Loucy (cell line): ENCODE measurements at regions not wholly inside any gene's neighbourhood (a gene's known extent, or its start where the extent isn't known, plus 50 kb on each side); places are given as distances from the start of the nearest gene placed in this dataset.
A peak's percentile ranks its signal among the peaks of the same experiment; 100 is the strongest.

Experiments
- H2AFZ ChIP-seq: fragments of 200-600 bp; sonication (generic); 2 replicates; pipeline ENCODE4 v1.6.0; 2016; ENCODE audit warnings: antibody characterized with exemption, mild to moderate bottlenecking, low read length, moderate library complexity
- H3F3A ChIP-seq: fragments of 200-600 bp; 2 replicates; pipeline ENCODE4 v1.6.0; 2016; ENCODE audit warnings: antibody characterized with exemption, low read depth, mild to moderate bottlenecking
- H3K27me3 ChIP-seq: fragments of 200-600 bp; sonication (generic); 2 replicates; pipeline ENCODE4 v1.6.1; 2014; ENCODE audit warnings: low read length, mild to moderate bottlenecking; ENCODE audit not compliant: insufficient read depth, poor library complexity, severe bottlenecking
- H3K36me3 ChIP-seq: fragments of 200-600 bp; sonication (generic); 2 replicates; pipeline ENCODE4 v1.6.1; 2016; ENCODE audit warnings: low read length; ENCODE audit not compliant: insufficient read depth
- H3K4me1 ChIP-seq: fragments of 200-600 bp; sonication (generic); 2 replicates; pipeline ENCODE4 v1.5.1; 2014; ENCODE audit warnings: low read length, mild to moderate bottlenecking; ENCODE audit not compliant: insufficient read depth, poor library complexity, severe bottlenecking
- H3K4me2 ChIP-seq: fragments of 200-600 bp; sonication (generic); 2 replicates; pipeline ENCODE4 v1.6.0; 2014; ENCODE audit warnings: antibody characterized with exemption, low read length, low read depth, mild to moderate bottlenecking; ENCODE audit not compliant: poor library complexity, severe bottlenecking
- H3K4me3 ChIP-seq: fragments of 200-600 bp; sonication (generic); 2 replicates; pipeline ENCODE4 v1.5.1; 2014; ENCODE audit warnings: low read length, mild to moderate bottlenecking, mixed read lengths; ENCODE audit not compliant: poor library complexity, severe bottlenecking
- H3K79me2 ChIP-seq: fragments of 200-600 bp; sonication (generic); 2 replicates; pipeline ENCODE4 v1.6.1; 2014; ENCODE audit warnings: low read length; ENCODE audit not compliant: insufficient read depth
- H3K9ac ChIP-seq: fragments of 200-600 bp; sonication (generic); 2 replicates; pipeline ENCODE4 v1.6.0; 2014; ENCODE audit warnings: mild to moderate bottlenecking, low read depth, low read length, moderate library complexity; ENCODE audit not compliant: poor library complexity, severe bottlenecking
- H3K9me2 ChIP-seq: fragments of 200-600 bp; sonication (generic); replicated peaks from 2 replicates; pipeline ENCODE4 v1.6.1; 2016; ENCODE audit warnings: low read depth, low read length, mixed read lengths
- H3K9me3 ChIP-seq: fragments of 200-600 bp; sonication (generic); 2 replicates; pipeline ENCODE4 v1.6.1; 2014; ENCODE audit warnings: mild to moderate bottlenecking, antibody characterized with exemption, low read length, low read depth; ENCODE audit not compliant: insufficient read depth
- H4K20me1 ChIP-seq: fragments of 200-600 bp; sonication (generic); 2 replicates; pipeline ENCODE4 v1.6.0; 2014; ENCODE audit warnings: antibody characterized with exemption, low read length, mild to moderate bottlenecking; ENCODE audit not compliant: insufficient read depth, poor library complexity, severe bottlenecking
- EZH2phosphoT487 ChIP-seq: fragments of 200-600 bp; IDR thresholded peaks from 2 replicates; pipeline ENCODE4 v1.6.1; 2018; ENCODE audit warnings: antibody characterized with exemption, mild to moderate bottlenecking, moderate library complexity, borderline replicate concordance
- TF ChIP-seq, protein P1 (sequence below): fragments of 200-600 bp; sonication (generic); conservative IDR thresholded peaks from 2 replicates; pipeline ENCODE4 v1.5.1; 2014; ENCODE audit warnings: mild to moderate bottlenecking, antibody characterized with exemption, low read length

DNA sequence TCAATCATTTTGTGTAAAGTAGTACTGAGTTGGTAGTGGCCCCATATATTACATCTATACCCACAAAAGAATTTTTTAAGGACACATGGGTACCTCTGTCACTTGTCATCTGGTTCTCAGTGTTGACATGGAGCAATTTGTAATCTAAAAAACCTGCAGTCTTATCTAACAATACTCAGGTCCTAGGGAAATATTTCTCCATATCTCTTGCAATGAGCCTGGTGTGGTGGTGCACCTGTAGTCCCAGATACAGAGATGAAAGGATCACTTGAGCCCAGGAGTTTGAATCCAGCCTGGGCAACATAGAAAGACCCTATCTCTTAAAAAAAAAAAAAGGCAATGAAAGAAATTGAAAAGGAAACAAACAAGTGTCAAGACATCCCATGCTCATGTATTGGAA, 70.7 kb upstream of the ZNF30 start:
- H3K9me2 ChIP-seq = no peaks in the 10 kb centered on the region
- H4K20me1 ChIP-seq = no peaks in the 10 kb centered on the region
- peak overlapping the region; percentile 1 for H3K4me2 ChIP-seq
- H3K4me1 ChIP-seq = peaks cover 5% of the 10 kb centered on the region
- no peaks in the 10 kb centered on the region for H3F3A ChIP-seq
- no peak overlapping the region for H3K9ac ChIP-seq
- TF ChIP-seq EZH2phosphoT487 = no peak
- TF ChIP-seq, protein P1, sequence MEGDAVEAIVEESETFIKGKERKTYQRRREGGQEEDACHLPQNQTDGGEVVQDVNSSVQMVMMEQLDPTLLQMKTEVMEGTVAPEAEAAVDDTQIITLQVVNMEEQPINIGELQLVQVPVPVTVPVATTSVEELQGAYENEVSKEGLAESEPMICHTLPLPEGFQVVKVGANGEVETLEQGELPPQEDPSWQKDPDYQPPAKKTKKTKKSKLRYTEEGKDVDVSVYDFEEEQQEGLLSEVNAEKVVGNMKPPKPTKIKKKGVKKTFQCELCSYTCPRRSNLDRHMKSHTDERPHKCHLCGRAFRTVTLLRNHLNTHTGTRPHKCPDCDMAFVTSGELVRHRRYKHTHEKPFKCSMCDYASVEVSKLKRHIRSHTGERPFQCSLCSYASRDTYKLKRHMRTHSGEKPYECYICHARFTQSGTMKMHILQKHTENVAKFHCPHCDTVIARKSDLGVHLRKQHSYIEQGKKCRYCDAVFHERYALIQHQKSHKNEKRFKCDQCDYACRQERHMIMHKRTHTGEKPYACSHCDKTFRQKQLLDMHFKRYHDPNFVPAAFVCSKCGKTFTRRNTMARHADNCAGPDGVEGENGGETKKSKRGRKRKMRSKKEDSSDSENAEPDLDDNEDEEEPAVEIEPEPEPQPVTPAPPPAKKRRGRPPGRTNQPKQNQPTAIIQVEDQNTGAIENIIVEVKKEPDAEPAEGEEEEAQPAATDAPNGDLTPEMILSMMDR = no peak
- H2AFZ ChIP-seq = no peak overlapping the region
- no peaks in the 10 kb centered on the region for H3K9me3 ChIP-seq
- peaks cover 2% of the 10 kb centered on the region; the same call in 1 of the 2 replicates for H3K79me2 ChIP-seq
- no peaks in the 10 kb centered on the region for H3K36me3 ChIP-seq
- H3K27me3 ChIP-seq = no peaks in the 10 kb centered on the region
- H3K4me3 ChIP-seq = no peak overlapping the region

DNA sequence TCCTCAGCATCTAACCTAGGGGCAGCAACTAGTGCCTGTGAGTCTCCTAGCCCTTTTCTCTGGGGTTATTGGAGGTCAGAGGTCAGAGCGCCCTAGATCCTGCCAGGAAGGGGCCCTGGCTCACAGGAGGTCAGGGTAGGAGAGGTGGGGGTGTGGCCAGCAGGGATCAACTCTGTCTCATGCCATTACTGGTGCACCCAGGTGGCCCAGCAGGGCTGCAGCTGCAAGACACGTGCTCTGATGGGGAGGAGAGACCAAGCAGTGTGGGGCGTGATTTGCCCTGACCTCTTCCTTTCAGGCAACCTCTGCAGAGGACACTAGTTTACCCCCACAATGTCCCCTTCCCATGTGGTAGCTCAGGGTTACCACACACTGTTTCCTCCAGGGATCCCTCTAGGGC, 73.3 kb upstream of the ZNF30 start:
- H3K36me3 ChIP-seq = no peaks in the 10 kb centered on the region
- TF ChIP-seq, protein P1 = no peak
- no peak for TF ChIP-seq EZH2phosphoT487
- no peaks in the 10 kb centered on the region for H3K9me3 ChIP-seq
- no peaks in the 10 kb centered on the region for H4K20me1 ChIP-seq
- H3F3A ChIP-seq = no peaks in the 10 kb centered on the region
- H3K4me3 ChIP-seq = no peak overlapping the region
- no peaks in the 10 kb centered on the region for H3K27me3 ChIP-seq
- H3K79me2 ChIP-seq = peaks cover 2% of the 10 kb centered on the region; the same call in 1 of the 2 replicates
- no peak overlapping the region for H2AFZ ChIP-seq
- H3K9me2 ChIP-seq = no peaks in the 10 kb centered on the region
- peaks cover 5% of the 10 kb centered on the region for H3K4me1 ChIP-seq
- no peak overlapping the region for H3K4me2 ChIP-seq
- no peak overlapping the region for H3K9ac ChIP-seq

DNA sequence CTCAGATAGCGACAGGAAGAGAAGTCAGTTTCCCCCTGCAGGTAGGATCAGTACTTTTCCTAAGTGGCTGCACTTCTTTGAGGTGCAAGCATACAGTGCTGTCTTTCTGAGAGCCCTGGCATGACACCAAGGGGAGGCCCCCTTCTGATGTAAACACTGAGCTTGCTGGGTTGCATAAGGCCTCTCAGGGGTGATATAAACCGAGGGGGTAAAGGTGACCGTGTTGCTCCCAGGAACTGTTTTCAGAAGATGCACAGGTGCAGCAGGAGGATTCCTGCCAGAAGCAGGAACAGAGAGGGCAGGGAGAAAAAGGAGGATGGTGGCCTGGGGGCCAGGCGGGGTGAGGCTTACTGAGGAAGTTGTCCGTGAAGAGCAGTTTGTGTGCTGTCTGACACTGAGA, 74.0 kb upstream of the ZNF30 start:
- Histone ChIP-seq H3K36me3 (no peaks in the 10 kb centered on the region), H3K79me2 (peaks cover 2% of the 10 kb centered on the region; the same call in 1 of the 2 replicates), H3K27me3 (no peaks in the 10 kb centered on the region), H3K9ac (no peak overlapping the region), H3F3A (no peaks in the 10 kb centered on the region), H4K20me1 (no peaks in the 10 kb centered on the region), H3K4me3 (no peak overlapping the region), H3K9me3 (no peaks in the 10 kb centered on the region), H2AFZ (no peak overlapping the region), H3K9me2 (no peaks in the 10 kb centered on the region), H3K4me1 (peaks cover 5% of the 10 kb centered on the region), H3K4me2 (no peak overlapping the region)
- TF ChIP-seq, protein P1 = no peak
- no peak for TF ChIP-seq EZH2phosphoT487
